WTC11 (cell line): ENCODE measurements at regions not wholly inside any gene's neighbourhood (a gene's known extent, or its start where the extent isn't known, plus 50 kb on each side); places are given as distances from the start of the nearest gene placed in this dataset.

Source experiments
- ATAC-seq: fragments of 200-7000 bp; cut with Tn5 transposase; 2 replicates; pipeline ENCODE4 v1.10.0; 2021; ENCODE audit warnings: mild to moderate bottlenecking, moderate library complexity
- CTCF ChIA-PET: fragments of 300-600 bp; sonication (Branson Sonifier 250); formaldehyde crosslinking; loops from one replicate; lab custom pipeline; 2021; ENCODE audit warnings: antibody characterized with exemption; lab: Charles Lee
- POLR2A ChIA-PET: fragments of 350-600 bp; sonication (Branson Sonifier 250); formaldehyde crosslinking; loops from one replicate; lab custom pipeline; 2021; ENCODE audit warnings: antibody characterized with exemption; lab: Charles Lee
- DNase-seq: peaks from one replicate; pipeline ENCODE4 v3.0.0; 2021; ENCODE audit warnings: low spot score
- H3K27ac Mint-ChIP-seq: 2 replicates; pipeline ENCODE4 v1.8.0; 2021; ENCODE audit warnings: mixed read lengths
- H3K27me3 Mint-ChIP-seq: 2 replicates; pipeline ENCODE4 v1.8.0; 2021; ENCODE audit warnings: low read depth, mild to moderate bottlenecking, moderate library complexity, mixed read lengths
- H3K36me3 Mint-ChIP-seq: 2 replicates; pipeline ENCODE4 v1.8.0; 2021; ENCODE audit warnings: mixed read lengths
- H3K4me1 Mint-ChIP-seq: 2 replicates; pipeline ENCODE4 v1.8.0; 2022; ENCODE audit warnings: mixed read lengths
- H3K4me3 Mint-ChIP-seq: 2 replicates; pipeline ENCODE4 v1.8.0; 2021; ENCODE audit warnings: mild to moderate bottlenecking, moderate library complexity, mixed read lengths
- H3K9me3 Mint-ChIP-seq: 2 replicates; pipeline ENCODE4 v1.8.0; 2021; ENCODE audit warnings: mixed read lengths
- CBFB ChIP-seq: sonication (generic); formaldehyde crosslinking; IDR thresholded peaks from 2 replicates; pipeline ENCODE4 v1.8.1; 2022; ENCODE audit warnings: mild to moderate bottlenecking, low read depth, missing genetic modification reagents
- E2F5 ChIP-seq: sonication (generic); formaldehyde crosslinking; IDR thresholded peaks from 2 replicates; pipeline ENCODE4 v1.8.1; 2022; ENCODE audit warnings: mild to moderate bottlenecking, moderate library complexity, missing genetic modification reagents
- FOXP1 ChIP-seq: sonication (generic); formaldehyde crosslinking; IDR thresholded peaks from 2 replicates; pipeline ENCODE4 v1.8.0; 2022; ENCODE audit warnings: missing genetic modification reagents, mild to moderate bottlenecking, moderate library complexity, borderline replicate concordance
- GABPB1 ChIP-seq: sonication (generic); formaldehyde crosslinking; IDR thresholded peaks from 2 replicates; pipeline ENCODE4 v1.8.1; 2023; ENCODE audit warnings: mild to moderate bottlenecking, missing genetic modification reagents
- JUN ChIP-seq: sonication (generic); formaldehyde crosslinking; IDR thresholded peaks from 2 replicates; pipeline ENCODE4 v1.8.0; 2023; ENCODE audit warnings: mild to moderate bottlenecking, missing genetic modification reagents
- MLX ChIP-seq: sonication (generic); formaldehyde crosslinking; IDR thresholded peaks from 2 replicates; pipeline ENCODE4 v1.8.1; 2023; ENCODE audit warnings: mild to moderate bottlenecking, missing genetic modification reagents, moderate library complexity
- NFYB ChIP-seq: sonication (generic); formaldehyde crosslinking; conservative IDR thresholded peaks from 2 replicates; pipeline ENCODE4 v1.8.0; 2022; ENCODE audit warnings: low read depth, missing genetic modification reagents
- SP1 ChIP-seq: sonication (generic); formaldehyde crosslinking; conservative IDR thresholded peaks from 2 replicates; pipeline ENCODE4 v1.8.1; 2022; ENCODE audit warnings: missing genetic modification reagents
- TCF7 ChIP-seq: sonication (generic); formaldehyde crosslinking; IDR thresholded peaks from 2 replicates; pipeline ENCODE4 v1.8.0; 2022; ENCODE audit warnings: mild to moderate bottlenecking, low read depth, missing genetic modification reagents, moderate library complexity
- ZBTB43 ChIP-seq: sonication (generic); formaldehyde crosslinking; IDR thresholded peaks from 2 replicates; pipeline ENCODE4 v1.8.1; 2023; ENCODE audit warnings: mild to moderate bottlenecking, missing genetic modification reagents
- ZMAT4 ChIP-seq: fragments of 250-450 bp; sonication (Bioruptor Pico); IDR thresholded peaks from 2 replicates; pipeline ENCODE4 v1.9.0; 2021; ENCODE audit warnings: mild to moderate bottlenecking
- ZNF121 ChIP-seq: sonication (generic); formaldehyde crosslinking; IDR thresholded peaks from 2 replicates; pipeline ENCODE4 v1.8.0; 2023; ENCODE audit warnings: missing genetic modification reagents
- ZNF232 ChIP-seq: sonication (generic); formaldehyde crosslinking; IDR thresholded peaks from 2 replicates; pipeline ENCODE4 v1.8.0; 2022; ENCODE audit warnings: mild to moderate bottlenecking, missing genetic modification reagents
- ZNF281 ChIP-seq: sonication (generic); formaldehyde crosslinking; IDR thresholded peaks from 2 replicates; pipeline ENCODE4 v1.8.0; 2023; ENCODE audit warnings: mild to moderate bottlenecking, missing genetic modification reagents
- ZNF423 ChIP-seq: fragments of 250-450 bp; sonication (Bioruptor Pico); IDR thresholded peaks from 2 replicates; pipeline ENCODE4 v2.1.2; 2022; ENCODE audit warnings: mild to moderate bottlenecking, moderate library complexity
- ZNF512 ChIP-seq: sonication (generic); formaldehyde crosslinking; IDR thresholded peaks from 2 replicates; pipeline ENCODE4 v1.8.1; 2022; ENCODE audit warnings: missing genetic modification reagents, borderline replicate concordance
- ZNF532 ChIP-seq: fragments of 250-450 bp; sonication (Bioruptor Pico); IDR thresholded peaks from 2 replicates; pipeline ENCODE4 v1.9.0; 2021; ENCODE audit warnings: mild to moderate bottlenecking, borderline replicate concordance

GRCh38 chr13:82687884-82688283 lies 1194.4 kb downstream of the SLITRK1 start:
- Mint-ChIP-seq H3K9me3 (peaks cover 11% of the 10 kb centered on the region), H3K36me3 (peaks cover 10% of the 10 kb centered on the region), H3K27me3 (no peaks in the 10 kb centered on the region), H3K4me1 (no peaks in the 10 kb centered on the region), H3K4me3 (no peak overlapping the region), H3K27ac (no peak overlapping the region)
- ChIA-PET POLR2A (no interaction called here), CTCF (no interaction called here)
- TF ChIP-seq JUN, result no peak
- no peak for TF ChIP-seq ZNF281
- TF ChIP-seq FOXP1 (CRISPR knock-in tag), result no peak
- no peak for TF ChIP-seq ZNF512 (CRISPR knock-in tag)
- no peak for TF ChIP-seq ZBTB43
- no peak for TF ChIP-seq ZNF423 (CRISPR knock-in tag)
- TF ChIP-seq ZMAT4 (CRISPR knock-in tag), result no peak
- TF ChIP-seq NFYB (CRISPR knock-in tag), result no peak
- no peak for TF ChIP-seq SP1 (CRISPR knock-in tag)
- TF ChIP-seq CBFB (CRISPR knock-in tag), result no peak
- TF ChIP-seq ZNF232 (CRISPR knock-in tag), result no peak
- no peak for TF ChIP-seq ZNF532
- TF ChIP-seq ZNF121 (CRISPR knock-in tag), result no peak
- no peak for TF ChIP-seq GABPB1 (CRISPR knock-in tag)
- no peak for TF ChIP-seq TCF7
- TF ChIP-seq E2F5 (CRISPR knock-in tag), result no peak
- TF ChIP-seq MLX (CRISPR knock-in tag), result no peak
- DNase-seq (no peak), ATAC-seq (no peak)
